GM12878 (cell line): ENCODE measurements at regions not wholly inside any gene's neighbourhood (a gene's known extent, or its start where the extent isn't known, plus 50 kb on each side); places are given as distances from the start of the nearest gene placed in this dataset.

Source experiments
- CREB1 ChIP-seq: IDR thresholded peaks from 2 replicates; pipeline ENCODE4 v1.6.1; 2012; ENCODE audit warnings: low read depth, mild to moderate bottlenecking, inconsistent platforms
- CTCF ChIP-seq, 3 experiments: IDR thresholded peaks in 2 of 3; conservative IDR thresholded peaks in 1 of 3; 2 replicates each; pipeline ENCODE4 v1.5.1; 2011; ENCODE audit warnings: low read depth in 3 of 3, low read length in 3 of 3, mild to moderate bottlenecking in 3 of 3, control low read depth in 2 of 3, moderate library complexity in 2 of 3, inconsistent platforms in 1 of 3, mixed read lengths in 1 of 3; ENCODE audit not compliant: control insufficient read depth in 2 of 3, insufficient read depth in 1 of 3; ENCODE audit errors: extremely low read depth in 1 of 3
- EP300 ChIP-seq, 2 experiments: fragments of 150-350 bp in 1 of 2; IDR thresholded peaks; 2 replicates each; pipeline ENCODE4 v1.6.1; 2011 to 2012; ENCODE audit warnings: low read depth in 2 of 2, low read length in 2 of 2, borderline replicate concordance in 1 of 2, improper control_type of control experiment in 1 of 2, inconsistent platforms in 1 of 2; ENCODE audit not compliant: control insufficient read depth in 1 of 2
- MAX ChIP-seq: IDR thresholded peaks from 2 replicates; pipeline ENCODE4 v1.6.1; 2012; ENCODE audit warnings: low read depth, low read length, improper control_type of control experiment
- POLR2A ChIP-seq: IDR thresholded peaks from 2 replicates; pipeline ENCODE4 v1.6.1; 2011; ENCODE audit warnings: low read depth, mild to moderate bottlenecking, low read length
- POLR2AphosphoS2 ChIP-seq: IDR thresholded peaks from 2 replicates; pipeline ENCODE4 v1.6.1; 2011; ENCODE audit warnings: low read depth, mild to moderate bottlenecking, low read length, improper control_type of control experiment, moderate library complexity
- SIX5 ChIP-seq: IDR thresholded peaks from 2 replicates; pipeline ENCODE4 v1.6.1; 2011; ENCODE audit warnings: mild to moderate bottlenecking, low read depth, low read length, moderate library complexity; ENCODE audit not compliant: severe bottlenecking
- YY1 ChIP-seq: IDR thresholded peaks from 2 replicates; pipeline ENCODE4 v1.6.1; 2011; ENCODE audit warnings: low read depth, mild to moderate bottlenecking, low read length

GRCh38 chr17:65433592-65433991, 127.9 kb downstream of the AXIN2 start:
- TF ChIP-seq POLR2AphosphoS2 = no peak
- no peak for TF ChIP-seq MAX
- no peak for TF ChIP-seq SIX5
- TF ChIP-seq YY1 = no peak
- no peak for TF ChIP-seq POLR2A
- TF ChIP-seq CREB1 = no peak
- no peak for TF ChIP-seq EP300 (IDR thresholded peaks at IDR 0.05; ENCODE audit: borderline replicate concordance in 1 of 2, control insufficient read depth in 1 of 2, low read depth in 2 of 2, low read length in 2 of 2)
- no peak for TF ChIP-seq CTCF (IDR thresholded peaks at IDR 0.05 in 2 of 3, conservative IDR thresholded peaks at IDR 0.05 in 1 of 3; ENCODE audit: control insufficient read depth in 2 of 3, extremely low read depth in 1 of 3, insufficient read depth in 1 of 3, low read depth in 3 of 3, low read length in 3 of 3)
